SHP77 treated with DMSO at 0.1 percent for 48 hours (cell line): ENCODE measurements at regions not wholly inside any gene's neighbourhood (a gene's known extent, or its start where the extent isn't known, plus 50 kb on each side); places are given as distances from the start of the nearest gene placed in this dataset.
"Not testable (repeated sequence)": the region's sequence is repeated elsewhere in the genome, so short reads cannot be mapped to it uniquely, and the experiment has no call there.

Experiments
- DNase-seq: peaks from one replicate; lab custom pipeline; 2025; lab: John Stamatoyannopoulos, UW

GRCh38 chr18:75752740-75753263, 325.3 kb upstream of the SMIM21 start:
- DNase-seq = no peak

GRCh38 chr18:75745147-75745546, 317.6 kb upstream of the SMIM21 start:
- DNase-seq = no peak

- DNase-seq = no peak
Observed at GRCh38 chr18:75742516-75742915, 315.0 kb upstream of the SMIM21 start.

GRCh38 chr18:75739682-75740081, 312.2 kb upstream of the SMIM21 start:
- no peak for DNase-seq

GRCh38 chr18:75735291-75735690, 307.8 kb upstream of the SMIM21 start:
- DNase-seq = no peak

- DNase-seq = no peak
Observed at GRCh38 chr18:75730249-75730648, 302.7 kb upstream of the SMIM21 start.

GRCh38 chr18:75728621-75729020, 301.1 kb upstream of the SMIM21 start:
- no peak for DNase-seq

- peak; percentile 44 for DNase-seq
Observed at GRCh38 chr18:75727456-75727855, 300.0 kb upstream of the SMIM21 start.

- no peak for DNase-seq
Observed at GRCh38 chr18:75723521-75724340, 296.2 kb upstream of the SMIM21 start.

GRCh38 chr18:75714766-75715165, 287.3 kb upstream of the SMIM21 start:
- no peak for DNase-seq

GRCh38 chr18:75712124-75712867, 284.8 kb upstream of the SMIM21 start:
- DNase-seq = not testable (repeated sequence)

GRCh38 chr18:75700561-75700960, 273.1 kb upstream of the SMIM21 start:
- no peak for DNase-seq

- no peak for DNase-seq
Observed at GRCh38 chr18:75698861-75699260, 271.4 kb upstream of the SMIM21 start.

GRCh38 chr18:75697493-75697892, 270.0 kb upstream of the SMIM21 start:
- no peak for DNase-seq

- DNase-seq = no peak
Observed at GRCh38 chr18:75696391-75696790, 268.9 kb upstream of the SMIM21 start.

GRCh38 chr18:75694292-75694691, 266.8 kb upstream of the SMIM21 start:
- DNase-seq = no peak

- no peak for DNase-seq
Observed at GRCh38 chr18:75691483-75691882, 264.0 kb upstream of the SMIM21 start.

- DNase-seq = not testable (repeated sequence)
Observed at GRCh38 chr18:75690283-75690682, 262.8 kb upstream of the SMIM21 start.

GRCh38 chr18:75687626-75688025, 260.1 kb upstream of the SMIM21 start:
- no peak for DNase-seq

GRCh38 chr18:75683426-75683825, 255.9 kb upstream of the SMIM21 start:
- no peak for DNase-seq

GRCh38 chr18:75681538-75682115, 254.1 kb upstream of the SMIM21 start:
- DNase-seq = no peak

GRCh38 chr18:75679331-75679730, 251.8 kb upstream of the SMIM21 start:
- no peak for DNase-seq

- DNase-seq = no peak
Observed at GRCh38 chr18:75678627-75679026, 251.1 kb upstream of the SMIM21 start.
